ENCODE measurements at regions not wholly inside any gene's neighbourhood (a gene's known extent, or its start where the extent isn't known, plus 50 kb on each side); places are given as distances from the start of the nearest gene placed in this dataset.
A peak's percentile ranks its signal among the peaks of the same experiment; 100 is the strongest.

GRCh38 chr3:31288641-31289100, 244.1 kb upstream of the STT3B start (continued):
- peak; percentile 55; the same call in 1 of the 2 replicates for TF ChIP-seq ZNF280D (CRISPR knock-in tag; IDR thresholded peaks at IDR 0.05)
- peak; percentile 98 for TF ChIP-seq ARID5B (CRISPR knock-in tag; IDR thresholded peaks at IDR 0.05)
- peak; percentile 65 for TF ChIP-seq XRCC5 (optimal IDR thresholded peaks at IDR 0.05; ENCODE audit: low read length)
- no peak; the same call in 1 of the 2 replicates for TF ChIP-seq JUNB (CRISPR knock-in tag; IDR thresholded peaks at IDR 0.05; ENCODE audit: borderline replicate concordance)
- TF ChIP-seq GABPA (IDR thresholded peaks at IDR 0.05; ENCODE audit: low read depth, low read length), result no peak
- no peak for TF ChIP-seq GABPA (CRISPR knock-in tag; IDR thresholded peaks at IDR 0.05; ENCODE audit: low read depth)
- TF ChIP-seq CREM (IDR thresholded peaks at IDR 0.05), result peak; percentile 86
- TF ChIP-seq CREM (CRISPR knock-in tag; IDR thresholded peaks at IDR 0.05), result no peak
- no peak for TF ChIP-seq ATF7 (IDR thresholded peaks at IDR 0.05)
- TF ChIP-seq ATF7 (CRISPR knock-in tag; IDR thresholded peaks at IDR 0.05), result no peak
- TF ChIP-seq REXO4 (CRISPR knock-in tag; IDR thresholded peaks at IDR 0.05; ENCODE audit: borderline replicate concordance), result no peak
- TF ChIP-seq PAXIP1 (CRISPR knock-in tag; conservative IDR thresholded peaks at IDR 0.05), result peak; percentile 92
- no peak for TF ChIP-seq SRF (IDR thresholded peaks at IDR 0.05; ENCODE audit: low read depth, low read length)
- TF ChIP-seq TRIM24 (CRISPR knock-in tag; IDR thresholded peaks at IDR 0.05), result no peak
- TF ChIP-seq DNMT1 (CRISPR knock-in tag; IDR thresholded peaks at IDR 0.05), result no peak
- no peak for TF ChIP-seq THAP8 (CRISPR knock-in tag; IDR thresholded peaks at IDR 0.05; ENCODE audit: borderline replicate concordance)
- no peak for TF ChIP-seq GTF2F1 (IDR thresholded peaks at IDR 0.05; ENCODE audit: low read length)
- no peak; the same call in 1 of the 2 replicates for TF ChIP-seq YEATS2 (CRISPR knock-in tag; IDR thresholded peaks at IDR 0.05; ENCODE audit: borderline replicate concordance)

All from HepG2 (cell line).